Prostate gland (tissue), 2 donors: ENCODE measurements at regions not wholly inside any gene's neighbourhood (a gene's known extent, or its start where the extent isn't known, plus 50 kb on each side); places are given as distances from the start of the nearest gene placed in this dataset.
"Not testable (repeated sequence)": the region's sequence is repeated elsewhere in the genome, so short reads cannot be mapped to it uniquely, and the experiment has no call there.

Experiments used
- DNase-seq: peaks from one replicate; pipeline ENCODE4 v3.0.0-alpha.2; 2019; ENCODE audit warnings: low spot score
- H3K27ac ChIP-seq, 2 donors: fragments of 200-600 bp; sonication (generic); 2 replicates each; pipeline ENCODE4 v1.5.1; 2017 to 2019
- H3K27me3 ChIP-seq: fragments of 200-600 bp; sonication (generic); replicated peaks from 2 replicates; pipeline ENCODE4 v1.5.1; 2019; ENCODE audit not compliant: insufficient read depth
- H3K36me3 ChIP-seq, 2 donors: fragments of 200-600 bp; sonication (generic); 1 replicate in 1 of 2; 2 replicates in 1 of 2; pipeline versions ENCODE4 v1.5.1 to v1.8.1; 2017 to 2019
- H3K4me1 ChIP-seq: fragments of 200-600 bp; sonication (generic); replicated peaks from 2 replicates; pipeline ENCODE4 v1.5.1; 2019
- H3K4me3 ChIP-seq, 2 donors: fragments of 200-600 bp; sonication (generic); 2 replicates each; pipeline ENCODE4 v1.5.1; 2017 to 2019
- H3K9me3 ChIP-seq: fragments of 200-600 bp; sonication (generic); 2 replicates; pipeline ENCODE4 v1.5.1; 2017
- CTCF ChIP-seq, 4 experiments: fragments of 200-600 bp in 2 of 4; fragments of 450-650 bp in 2 of 4; sonication (generic) in 2 of 4; IDR thresholded peaks; 1 replicate in 3 of 4; 2 replicates in 1 of 4; pipeline ENCODE4 v1.5.1; 2016 to 2019; ENCODE audit warnings: antibody characterized with exemption in 4 of 4, mild to moderate bottlenecking in 2 of 4, moderate library complexity in 2 of 4
- POLR2A ChIP-seq: fragments of 450-650 bp; IDR thresholded peaks from one replicate; pipeline ENCODE4 v1.6.1; 2016; ENCODE audit warnings: antibody characterized with exemption, mild to moderate bottlenecking
- POLR2AphosphoS5 ChIP-seq: sonication (generic); formaldehyde crosslinking; IDR thresholded peaks from one replicate; pipeline ENCODE4 v1.6.1; 2017; ENCODE audit warnings: antibody characterized with exemption
- WGBS: methylation state at CpG from one replicate; pipeline ENCODE4 v1.1.5; 2018; 5-methylcytosine and 5-hydroxymethylcytosine counted together
- intact Hi-C: fragments of 100-400 bp; cut with DNase I; formaldehyde crosslinking; loops from one replicate; pipeline ENCODE4 v1.14.2; 2022

- no peaks in the 10 kb centered on the region for H3K36me3 ChIP-seq
- WGBS, result 80% methylated on average over 30 of the region's 47 CpGs
- H3K4me1 ChIP-seq, result peaks cover 2% of the 10 kb centered on the region
- H3K27me3 ChIP-seq, result no peaks in the 10 kb centered on the region
- DNase-seq, result no peak
- no peaks in the 10 kb centered on the region for H3K9me3 ChIP-seq
- H3K4me3 ChIP-seq, result no peak overlapping the region
- no peak overlapping the region for H3K27ac ChIP-seq
- no peak for TF ChIP-seq POLR2AphosphoS5
- TF ChIP-seq CTCF (IDR thresholded peaks at IDR 0.05), result no peak
- TF ChIP-seq POLR2A, result no peak
- intact Hi-C loops, result no loop called here
These were observed 52.2 kb downstream of the CALML3 start for GRCh38 chr10:5576780-5577624.

- H3K4me3 ChIP-seq, DNase-seq, H3K9me3 ChIP-seq, intact Hi-C loops, H3K4me1 ChIP-seq, H3K36me3 ChIP-seq, H3K27ac ChIP-seq, H3K27me3 ChIP-seq: not testable (repeated sequence)
- 83% methylated on average over 4 of the region's 4 CpGs for WGBS
These were observed 55.3 kb downstream of the CALML3 start for GRCh38 chr10:5580038-5580428.

DNA sequence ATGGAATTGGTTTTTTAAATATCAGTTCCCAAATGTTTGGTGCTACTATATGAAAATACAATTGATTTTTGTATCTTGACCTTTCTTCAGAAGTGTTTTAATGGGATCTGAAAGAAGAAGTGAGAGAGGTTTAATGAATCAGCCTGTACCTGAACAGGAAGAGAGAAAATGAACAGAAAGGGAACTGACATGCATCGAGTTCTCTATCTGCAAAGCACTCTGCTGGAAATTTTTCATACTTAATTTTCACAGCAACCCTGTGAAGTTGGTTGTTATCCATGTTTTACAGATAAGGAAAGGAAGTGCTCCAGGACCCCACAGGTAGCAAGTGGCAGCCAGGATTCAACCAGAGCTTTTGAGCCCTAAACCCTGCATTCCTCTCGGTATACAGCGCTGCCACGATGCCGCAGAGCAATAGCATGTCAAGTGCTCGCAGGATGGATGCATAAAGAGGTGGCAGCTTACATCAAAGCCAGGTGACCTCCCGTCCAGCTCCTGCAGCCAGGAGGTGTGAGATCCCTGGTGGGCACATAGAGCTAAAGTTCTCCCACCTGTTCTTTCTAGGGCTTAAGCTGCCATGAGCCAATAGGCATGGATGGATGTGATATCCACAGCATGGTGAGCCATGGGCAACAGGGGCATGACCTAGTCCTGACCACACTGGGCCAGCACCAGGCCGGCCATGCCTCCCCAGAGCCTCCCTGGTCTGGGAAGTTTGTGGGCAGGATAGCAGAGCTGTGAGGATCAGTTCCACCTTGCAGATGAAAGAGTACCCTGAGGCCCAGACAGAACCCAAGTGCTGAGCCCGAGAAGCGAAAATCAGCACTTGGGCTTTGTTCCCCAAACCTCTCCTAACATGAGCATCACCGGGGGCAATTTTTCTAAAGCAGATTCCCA lies 57.2 kb downstream of the CALML3 start:
- no peaks in the 10 kb centered on the region for H3K27me3 ChIP-seq

DNA sequence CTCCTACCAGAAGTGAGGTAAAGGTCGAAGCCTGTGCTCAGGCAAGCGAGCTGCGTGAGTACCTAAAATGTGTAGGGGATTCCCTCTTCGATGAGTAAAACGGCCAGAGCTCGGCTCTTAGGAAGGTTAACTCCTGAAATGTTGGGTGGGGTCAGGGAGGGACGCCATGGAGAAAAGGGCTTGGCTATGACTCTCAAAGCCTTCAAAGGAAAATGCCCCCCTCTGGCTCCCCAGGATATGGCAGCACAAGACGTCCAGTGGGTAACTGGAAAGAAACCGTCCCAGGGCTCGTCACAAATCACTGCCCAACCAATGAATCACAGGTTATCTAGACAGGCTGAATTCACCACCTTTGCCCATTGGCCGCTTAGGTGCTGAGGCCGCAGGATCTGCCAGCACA lies 58.0 kb downstream of the CALML3 start:
- intact Hi-C loops, result no loop called here
- no peak for TF ChIP-seq POLR2A
- no peak for TF ChIP-seq CTCF (IDR thresholded peaks at IDR 0.05)
- TF ChIP-seq POLR2AphosphoS5, result no peak
- 86% methylated on average over 12 of the region's 12 CpGs for WGBS
- Histone ChIP-seq H3K4me3 (no peak overlapping the region), H3K9me3 (no peaks in the 10 kb centered on the region), H3K36me3 (no peaks in the 10 kb centered on the region), H3K27ac (no peak overlapping the region), H3K27me3 (no peaks in the 10 kb centered on the region), H3K4me1 (no peaks in the 10 kb centered on the region)
- no peak for DNase-seq

More for the DNA sequence above, 57.2 kb downstream of the CALML3 start:
- no peak for DNase-seq
- intact Hi-C loops, result no loop called here
- H3K4me1 ChIP-seq, result no peaks in the 10 kb centered on the region
- H3K4me3 ChIP-seq, result no peak overlapping the region
- H3K36me3 ChIP-seq, result no peaks in the 10 kb centered on the region
- no peaks in the 10 kb centered on the region for H3K9me3 ChIP-seq
- 96% methylated on average over 11 of the region's 11 CpGs for WGBS
- TF ChIP-seq POLR2A, result no peak
- no peak overlapping the region for H3K27ac ChIP-seq

DNA sequence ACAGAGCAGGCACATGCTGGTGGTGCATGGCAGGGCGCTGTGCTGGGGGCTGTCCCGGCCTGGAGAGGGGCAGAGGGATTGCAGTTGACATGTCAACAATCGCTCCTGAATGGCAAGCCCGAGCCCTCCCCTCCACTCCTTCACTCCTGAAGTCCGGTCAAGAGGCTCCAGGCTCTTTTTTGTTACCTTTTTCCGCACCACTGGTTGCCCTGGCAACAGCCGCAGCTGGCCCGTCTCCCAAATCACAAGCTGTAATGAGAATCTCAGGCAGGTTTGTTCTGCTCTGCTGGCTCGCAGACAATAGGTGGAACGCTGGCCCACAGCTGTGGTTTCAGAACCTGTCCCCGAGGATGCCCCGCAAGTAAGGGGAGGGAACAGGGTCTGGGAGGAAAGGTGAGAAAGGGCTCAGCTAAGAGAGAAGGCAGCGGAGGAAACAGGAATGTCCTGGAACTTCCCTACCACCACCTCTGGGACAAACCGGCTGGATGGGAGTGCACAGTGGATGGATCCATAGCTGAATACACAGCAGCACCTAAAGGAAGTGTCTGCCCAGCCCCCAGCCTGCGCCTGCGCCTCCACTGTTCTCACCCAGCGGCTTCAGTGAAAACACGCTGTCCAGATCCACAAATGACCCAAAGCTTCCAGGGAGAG lies 58.9 kb downstream of the CALML3 start:
- Histone ChIP-seq H3K27me3 (no peaks in the 10 kb centered on the region), H3K36me3 (no peaks in the 10 kb centered on the region), H3K27ac (peak overlapping the region; percentile 47 to 59), H3K4me3 (no peak overlapping the region), H3K9me3 (no peaks in the 10 kb centered on the region), H3K4me1 (no peaks in the 10 kb centered on the region)
- peak; percentile 58 for TF ChIP-seq POLR2AphosphoS5
- peak in 1 of 4 experiments; percentile 11 for TF ChIP-seq CTCF (IDR thresholded peaks at IDR 0.05)
- TF ChIP-seq POLR2A, result no peak
- 30% methylated on average over 18 of the region's 18 CpGs for WGBS
- DNase-seq, result peak; percentile 76
- intact Hi-C loops, result no loop called here
